Neuronal stem cell (in vitro differentiated cells): ENCODE measurements at regions not wholly inside any gene's neighbourhood (a gene's known extent, or its start where the extent isn't known, plus 50 kb on each side); places are given as distances from the start of the nearest gene placed in this dataset.

ENCODE experiments used
- DNase-seq: peaks from one replicate; pipeline ENCODE4 v3.0.0-alpha.2; 2013; ENCODE audit warnings: low spot score
- H2AFZ ChIP-seq: one replicate; pipeline ENCODE4 v1.6.1; 2013; ENCODE audit warnings: mild to moderate bottlenecking, low read length, inconsistent platforms
- H2AK5ac ChIP-seq: 2 replicates; pipeline ENCODE4 v1.6.1; 2013; ENCODE audit warnings: low read depth, mild to moderate bottlenecking, inconsistent platforms, low read length, moderate library complexity, mixed read lengths
- H2BK120ac ChIP-seq: 2 replicates; pipeline ENCODE4 v1.6.1; 2013; ENCODE audit warnings: low read depth, mild to moderate bottlenecking, inconsistent platforms, low read length, moderate library complexity, mixed read lengths
- H2BK12ac ChIP-seq: one replicate; pipeline ENCODE4 v1.6.1; 2013; ENCODE audit warnings: low read length, inconsistent platforms
- H2BK15ac ChIP-seq: 2 replicates; pipeline ENCODE4 v1.6.1; 2013; ENCODE audit warnings: mild to moderate bottlenecking, low read length, inconsistent platforms, mixed read lengths
- H2BK5ac ChIP-seq: one replicate; pipeline ENCODE4 v1.6.1; 2013; ENCODE audit warnings: inconsistent platforms, mild to moderate bottlenecking, low read length, moderate library complexity
- H3K14ac ChIP-seq: one replicate; pipeline ENCODE4 v1.6.1; 2013; ENCODE audit warnings: low read length, inconsistent platforms
- H3K18ac ChIP-seq: 2 replicates; pipeline ENCODE4 v1.6.1; 2013; ENCODE audit warnings: low read length, inconsistent platforms
- H3K23ac ChIP-seq: 2 replicates; pipeline ENCODE4 v1.6.1; 2013; ENCODE audit warnings: low read depth, mild to moderate bottlenecking, mixed read lengths, low read length, inconsistent platforms; ENCODE audit not compliant: poor library complexity
- H3K27ac ChIP-seq: replicated peaks from 3 replicates; pipeline ENCODE4 v1.5.1; 2013; ENCODE audit warnings: low read length, inconsistent platforms
- H3K27me3 ChIP-seq, 3 experiments: 2 replicates each; pipeline ENCODE4 v1.6.1; 2013; ENCODE audit warnings: low read length in 3 of 3, mild to moderate bottlenecking in 2 of 3, inconsistent platforms in 1 of 3, low read depth in 1 of 3, mixed read lengths in 1 of 3, moderate library complexity in 1 of 3; ENCODE audit not compliant: control insufficient read depth in 3 of 3, insufficient read depth in 3 of 3
- H3K36me3 ChIP-seq, 2 donors: replicated peaks in 1 of 2; 2 replicates each; pipeline ENCODE4 v1.6.1; 2013; ENCODE audit warnings: low read length in 2 of 2; ENCODE audit not compliant: control insufficient read depth in 2 of 2, insufficient read depth in 2 of 2
- H3K4ac ChIP-seq: 2 replicates; pipeline ENCODE4 v1.6.1; 2013; ENCODE audit warnings: inconsistent platforms, mild to moderate bottlenecking, low read length, moderate library complexity
- H3K4me1 ChIP-seq, 2 donors: 1 replicate in 1 of 2; 2 replicates in 1 of 2; pipeline ENCODE4 v1.6.1; 2013; ENCODE audit warnings: low read length in 2 of 2, low read depth in 1 of 2; ENCODE audit not compliant: control insufficient read depth in 2 of 2, insufficient read depth in 1 of 2
- H3K4me2 ChIP-seq: one replicate; pipeline ENCODE4 v1.6.1; 2013; ENCODE audit warnings: mild to moderate bottlenecking, low read length, inconsistent platforms; ENCODE audit not compliant: insufficient read depth, poor library complexity, severe bottlenecking
- H3K4me3 ChIP-seq, 2 donors: 2 replicates each; pipeline ENCODE4 v1.5.1; 2013; ENCODE audit warnings: low read length in 2 of 2, mild to moderate bottlenecking in 2 of 2, inconsistent platforms in 1 of 2, moderate library complexity in 1 of 2
- H3K79me1 ChIP-seq: one replicate; pipeline ENCODE4 v1.6.1; 2013; ENCODE audit warnings: low read depth, mild to moderate bottlenecking, inconsistent platforms, low read length, moderate library complexity
- H3K9ac ChIP-seq: one replicate; pipeline ENCODE4 v1.6.1; 2013; ENCODE audit warnings: mild to moderate bottlenecking, low read depth, low read length, inconsistent platforms; ENCODE audit not compliant: poor library complexity
- H3K9me3 ChIP-seq, 2 donors: replicated peaks in 1 of 2; 2 replicates each; pipeline versions ENCODE3 to v1.6.1; 2013; ENCODE audit warnings: low read length in 2 of 2, mild to moderate bottlenecking in 2 of 2, inconsistent platforms in 1 of 2, low read depth in 1 of 2, mixed read lengths in 1 of 2, moderate library complexity in 1 of 2; ENCODE audit not compliant: control insufficient read depth in 2 of 2, insufficient read depth in 1 of 2
- H4K8ac ChIP-seq: one replicate; pipeline ENCODE4 v1.6.1; 2013; ENCODE audit warnings: low read depth, mild to moderate bottlenecking, inconsistent platforms, low read length, moderate library complexity
- H4K91ac ChIP-seq: one replicate; pipeline ENCODE4 v1.6.1; 2013; ENCODE audit warnings: low read length, low read depth, mild to moderate bottlenecking, inconsistent platforms; ENCODE audit not compliant: poor library complexity
- WGBS, 2 donors: extraction: QIAGEN DNeasy Blood & Tissue Kit; methylation state at CpG; one replicate each; pipeline ENCODE4 v1.1.7; 2013; ENCODE audit warnings: missing lambda C conversion rate in 2 of 2, mixed read lengths in 1 of 2; ENCODE audit not compliant: insufficient read length in 2 of 2, insufficient replicate concordance in 1 of 2; ENCODE audit errors: extremely low coverage in 2 of 2; 5-methylcytosine and 5-hydroxymethylcytosine counted together

DNA sequence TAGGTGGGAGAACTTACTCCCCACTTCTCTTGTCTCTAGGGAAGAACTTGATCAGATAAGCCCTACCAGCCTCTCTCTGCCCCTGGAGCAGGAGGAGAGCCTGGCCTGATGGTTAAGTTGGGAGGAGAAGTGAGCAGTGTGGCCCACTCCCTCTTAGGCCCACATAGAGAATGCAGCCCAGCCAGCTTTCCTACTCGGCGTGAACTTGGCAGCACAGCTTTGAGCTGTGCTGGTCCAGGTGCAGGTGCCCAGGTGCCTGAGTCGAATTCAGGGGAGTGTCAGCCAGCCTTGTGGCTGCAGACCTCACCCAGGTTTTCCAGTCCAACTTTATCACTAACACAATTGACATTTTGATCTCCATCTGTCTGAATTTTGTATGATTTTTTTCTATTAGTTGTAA, 77.6 kb upstream of the PAQR3 start:
- no peak overlapping the region for H3K23ac ChIP-seq
- H3K9ac ChIP-seq = no peak overlapping the region
- no peak overlapping the region for H2AK5ac ChIP-seq
- H4K91ac ChIP-seq = no peak overlapping the region
- no peaks in the 10 kb centered on the region for H3K27me3 ChIP-seq
- H2BK120ac ChIP-seq = no peak overlapping the region
- peaks cover 0 to 3% of the 10 kb centered on the region in 2 donors for H3K4me1 ChIP-seq
- H3K18ac ChIP-seq = peak overlapping the region; percentile 67
- no peak overlapping the region for H3K4me3 ChIP-seq
- H2BK15ac ChIP-seq = no peak overlapping the region
- H2AFZ ChIP-seq = no peak overlapping the region
- no peak overlapping the region for H3K4me2 ChIP-seq
- DNase-seq = no peak
- H3K27ac ChIP-seq = no peak overlapping the region
- no CpG with 5 or more reads among the region's 3 CpGs for WGBS, 2 donors
- no peak overlapping the region for H2BK5ac ChIP-seq
- H4K8ac ChIP-seq = no peak overlapping the region
- H2BK12ac ChIP-seq = no peak overlapping the region
- no peaks in the 10 kb centered on the region for H3K9me3 ChIP-seq
- H3K14ac ChIP-seq = no peak overlapping the region
- H3K36me3 ChIP-seq = no peaks in the 10 kb centered on the region
- no peak overlapping the region for H3K4ac ChIP-seq
- H3K79me1 ChIP-seq = no peaks in the 10 kb centered on the region

DNA sequence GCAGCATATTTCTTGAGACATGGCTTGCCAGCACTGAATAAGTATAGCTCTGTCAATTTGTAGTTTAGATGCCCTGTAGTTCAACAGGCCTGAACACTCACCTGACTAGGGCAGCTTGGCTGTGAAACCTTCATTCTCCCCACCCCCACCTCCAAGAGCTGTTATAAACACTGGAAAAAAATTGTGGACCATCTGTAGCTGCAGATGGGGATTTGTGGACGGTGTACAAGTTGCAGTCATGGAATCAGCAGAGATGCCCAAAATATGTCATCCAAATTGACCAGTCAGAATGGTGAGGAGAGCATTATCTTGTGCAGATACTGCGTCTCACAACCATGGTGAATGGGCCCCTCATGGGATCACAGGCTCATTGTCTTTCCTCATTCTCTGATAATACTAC, 76.2 kb upstream of the PAQR3 start:
- H3K14ac ChIP-seq = no peak overlapping the region
- no peak overlapping the region for H4K8ac ChIP-seq
- no peak overlapping the region for H4K91ac ChIP-seq
- no peaks in the 10 kb centered on the region for H3K36me3 ChIP-seq
- peaks cover 0 to 3% of the 10 kb centered on the region in 2 donors for H3K4me1 ChIP-seq
- H3K79me1 ChIP-seq = no peaks in the 10 kb centered on the region
- H2AFZ ChIP-seq = no peak overlapping the region
- H2BK15ac ChIP-seq = no peak overlapping the region
- H3K23ac ChIP-seq = no peak overlapping the region
- H3K9me3 ChIP-seq = no peaks in the 10 kb centered on the region
- H2AK5ac ChIP-seq = no peak overlapping the region
- H3K27ac ChIP-seq = no peak overlapping the region
- no peak overlapping the region for H3K4ac ChIP-seq
- no peak overlapping the region for H3K18ac ChIP-seq
- no peak overlapping the region for H2BK120ac ChIP-seq
- no CpG with 5 or more reads among the region's 2 CpGs for WGBS, 2 donors
- H2BK12ac ChIP-seq = no peak overlapping the region
- no peak overlapping the region for H3K4me2 ChIP-seq
- H3K9ac ChIP-seq = no peak overlapping the region
- H3K4me3 ChIP-seq = no peak overlapping the region
- no peak for DNase-seq
- H2BK5ac ChIP-seq = no peak overlapping the region
- no peaks in the 10 kb centered on the region for H3K27me3 ChIP-seq

DNA sequence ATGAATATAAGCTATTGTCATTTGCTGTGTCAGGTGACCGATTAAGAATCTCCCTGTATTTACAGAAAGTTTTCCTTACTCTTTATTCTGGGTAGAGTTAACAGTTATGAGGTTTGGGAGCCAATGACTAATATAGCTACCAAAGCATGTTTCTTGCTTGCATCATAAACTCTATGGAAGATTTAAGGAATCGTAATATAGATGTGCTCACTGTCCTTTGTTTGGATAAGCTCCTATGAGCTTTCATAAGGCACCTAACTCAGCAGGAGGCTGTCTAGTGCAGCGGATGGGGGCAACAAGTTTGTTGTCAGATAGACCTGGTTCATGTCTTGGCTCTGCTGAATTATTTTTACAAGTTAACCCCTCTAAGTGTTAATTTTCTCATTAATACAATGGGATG, 75.0 kb upstream of the PAQR3 start:
- Histone ChIP-seq H3K4me2 (no peak overlapping the region), H2BK5ac (no peak overlapping the region), H3K4me1 (peaks cover 0 to 3% of the 10 kb centered on the region in 2 donors), H3K9ac (no peak overlapping the region), H3K14ac (no peak overlapping the region), H4K8ac (no peak overlapping the region), H3K4me3 (no peak overlapping the region), H2BK12ac (no peak overlapping the region), H3K27ac (no peak overlapping the region), H3K27me3 (no peaks in the 10 kb centered on the region), H3K23ac (no peak overlapping the region), H3K36me3 (no peaks in the 10 kb centered on the region), H2AFZ (no peak overlapping the region), H3K4ac (no peak overlapping the region), H4K91ac (no peak overlapping the region), H3K18ac (no peak overlapping the region), H3K79me1 (no peaks in the 10 kb centered on the region), H2BK15ac (no peak overlapping the region), H2BK120ac (no peak overlapping the region), H2AK5ac (no peak overlapping the region), H3K9me3 (no peaks in the 10 kb centered on the region)
- DNase-seq = no peak
- WGBS, 2 donors = no CpG with 5 or more reads among the region's 3 CpGs

DNA sequence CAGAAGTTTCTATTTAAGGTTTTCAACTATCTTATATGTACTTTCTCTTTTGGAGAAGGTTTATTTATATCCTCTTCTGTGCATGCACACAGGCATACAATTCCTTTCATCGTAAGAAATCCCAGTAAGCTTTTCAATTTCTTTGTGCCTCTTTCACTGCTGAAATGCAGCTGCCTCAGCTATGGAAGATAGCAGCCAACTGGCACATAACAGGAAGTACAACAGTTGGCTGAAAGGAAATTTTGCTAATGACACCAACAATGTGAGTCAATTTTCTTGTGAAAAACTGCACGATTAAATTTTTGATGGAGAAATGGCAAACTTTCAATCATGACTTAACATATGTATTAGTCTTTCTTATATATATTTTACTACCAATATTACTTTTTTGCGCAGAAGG, 74.5 kb upstream of the PAQR3 start:
- Histone ChIP-seq H4K91ac (no peak overlapping the region), H4K8ac (no peak overlapping the region)
- no CpG with 5 or more reads among the region's 3 CpGs for WGBS, 2 donors

More for the DNA sequence above, 74.5 kb upstream of the PAQR3 start:
- Histone ChIP-seq H3K79me1 (no peaks in the 10 kb centered on the region), H2BK120ac (no peak overlapping the region), H2BK15ac (no peak overlapping the region), H3K9ac (no peak overlapping the region), H3K4me3 (no peak overlapping the region), H3K9me3 (no peaks in the 10 kb centered on the region), H3K27ac (no peak overlapping the region), H3K27me3 (no peaks in the 10 kb centered on the region), H3K36me3 (no peaks in the 10 kb centered on the region), H3K14ac (no peak overlapping the region), H2BK12ac (no peak overlapping the region), H2AK5ac (no peak overlapping the region), H3K4ac (no peak overlapping the region), H3K4me1 (peaks cover 0 to 3% of the 10 kb centered on the region in 2 donors), H2BK5ac (no peak overlapping the region), H3K4me2 (no peak overlapping the region), H3K23ac (no peak overlapping the region), H3K18ac (no peak overlapping the region), H2AFZ (no peak overlapping the region)
- no peak for DNase-seq
